ENCODE measurements at regions not wholly inside any gene's neighbourhood (a gene's known extent, or its start where the extent isn't known, plus 50 kb on each side); places are given as distances from the start of the nearest gene placed in this dataset.

- Histone ChIP-seq H3K4me3 (ENCODE audit: low read length) (no peak overlapping the region), H3K27me3 (ENCODE audit: control insufficient read depth, insufficient read depth) (no peaks in the 10 kb centered on the region), H3K27ac (ENCODE audit: low read length) (no peak overlapping the region), H3K4me1 (ENCODE audit: control insufficient read depth, insufficient read depth, low read length) (no peaks in the 10 kb centered on the region), H3K9me3 (ENCODE audit: control insufficient read depth, low read length) (no peaks in the 10 kb centered on the region)
- DNase-seq (no peak), ATAC-seq (no peak)
- 85% methylated on average over 6 of the region's 6 CpGs for WGBS
- intact Hi-C loops (cut with DNase I) = no loop called here
These were observed 504.2 kb upstream of the TENM3 start for GRCh38 chr4:181739031-181739430.

- no peaks in the 10 kb centered on the region for H3K4me1 ChIP-seq (ENCODE audit: control insufficient read depth, insufficient read depth, low read length)
- no peak for ATAC-seq
- intact Hi-C loops (cut with DNase I) = no loop called here
- H3K9me3 ChIP-seq (ENCODE audit: control insufficient read depth, low read length) = no peaks in the 10 kb centered on the region
- DNase-seq = no peak
- no peaks in the 10 kb centered on the region for H3K27me3 ChIP-seq (ENCODE audit: control insufficient read depth, insufficient read depth)
- no peak overlapping the region for H3K4me3 ChIP-seq (ENCODE audit: low read length)
- no peak overlapping the region for H3K27ac ChIP-seq (ENCODE audit: low read length)
- 82% methylated on average over 6 of the region's 6 CpGs for WGBS
These were observed 501.7 kb upstream of the TENM3 start for GRCh38 chr4:181741513-181741912.

- no peak for ATAC-seq
- WGBS = 83% methylated on average over 1 of the region's 1 CpG
- H3K4me3 ChIP-seq (ENCODE audit: low read length) = no peak overlapping the region
- H3K4me1 ChIP-seq (ENCODE audit: control insufficient read depth, insufficient read depth, low read length) = no peaks in the 10 kb centered on the region
- intact Hi-C loops (cut with DNase I) = no loop called here
- H3K27me3 ChIP-seq (ENCODE audit: control insufficient read depth, insufficient read depth) = no peaks in the 10 kb centered on the region
- H3K27ac ChIP-seq (ENCODE audit: low read length) = no peak overlapping the region
- no peaks in the 10 kb centered on the region for H3K9me3 ChIP-seq (ENCODE audit: control insufficient read depth, low read length)
- DNase-seq = no peak
These were observed 497.1 kb upstream of the TENM3 start for GRCh38 chr4:181745933-181746625.

- DNase-seq (no peak), ATAC-seq (no peak)
- no peaks in the 10 kb centered on the region for H3K4me1 ChIP-seq (ENCODE audit: control insufficient read depth, insufficient read depth, low read length)
- intact Hi-C loops (cut with DNase I) = no loop called here
- H3K9me3 ChIP-seq (ENCODE audit: control insufficient read depth, low read length) = no peaks in the 10 kb centered on the region
- no peak overlapping the region for H3K27ac ChIP-seq (ENCODE audit: low read length)
- WGBS = 73% methylated on average over 4 of the region's 4 CpGs
- H3K4me3 ChIP-seq (ENCODE audit: low read length) = no peak overlapping the region
- H3K27me3 ChIP-seq (ENCODE audit: control insufficient read depth, insufficient read depth) = no peaks in the 10 kb centered on the region
These were observed 494.6 kb upstream of the TENM3 start for GRCh38 chr4:181748581-181748980.

GRCh38 chr4:181752516-181752915 lies 490.7 kb upstream of the TENM3 start:
- no peaks in the 10 kb centered on the region for H3K27me3 ChIP-seq (ENCODE audit: control insufficient read depth, insufficient read depth)
- H3K4me1 ChIP-seq (ENCODE audit: control insufficient read depth, insufficient read depth, low read length) = no peaks in the 10 kb centered on the region
- H3K4me3 ChIP-seq (ENCODE audit: low read length) = no peak overlapping the region
- WGBS = 61% methylated on average over 6 of the region's 6 CpGs
- DNase-seq = no peak
- H3K27ac ChIP-seq (ENCODE audit: low read length) = no peak overlapping the region
- ATAC-seq = no peak
- intact Hi-C loops (cut with DNase I) = no loop called here
- no peaks in the 10 kb centered on the region for H3K9me3 ChIP-seq (ENCODE audit: control insufficient read depth, low read length)

- H3K27ac ChIP-seq (ENCODE audit: low read length) = no peak overlapping the region
- H3K9me3 ChIP-seq (ENCODE audit: control insufficient read depth, low read length) = no peaks in the 10 kb centered on the region
- intact Hi-C loops (cut with DNase I) = no loop called here
- H3K4me3 ChIP-seq (ENCODE audit: low read length) = no peak overlapping the region
- H3K4me1 ChIP-seq (ENCODE audit: control insufficient read depth, insufficient read depth, low read length) = no peaks in the 10 kb centered on the region
- 78% methylated on average over 4 of the region's 4 CpGs for WGBS
- no peaks in the 10 kb centered on the region for H3K27me3 ChIP-seq (ENCODE audit: control insufficient read depth, insufficient read depth)
- DNase-seq = no peak
- ATAC-seq = no peak
These were observed 490.0 kb upstream of the TENM3 start for GRCh38 chr4:181753207-181753606.

- Histone ChIP-seq H3K4me3 (ENCODE audit: low read length) (no peak overlapping the region), H3K27ac (ENCODE audit: low read length) (no peak overlapping the region), H3K9me3 (ENCODE audit: control insufficient read depth, low read length) (no peaks in the 10 kb centered on the region), H3K4me1 (ENCODE audit: control insufficient read depth, insufficient read depth, low read length) (no peaks in the 10 kb centered on the region), H3K27me3 (ENCODE audit: control insufficient read depth, insufficient read depth) (no peaks in the 10 kb centered on the region)
- ATAC-seq (no peak), DNase-seq (no peak)
- 50% methylated on average over 5 of the region's 5 CpGs for WGBS
- intact Hi-C loops (cut with DNase I) = no loop called here
These were observed 487.4 kb upstream of the TENM3 start for GRCh38 chr4:181755846-181756245.

- WGBS = 64% methylated on average over 5 of the region's 5 CpGs
- no peak overlapping the region for H3K27ac ChIP-seq (ENCODE audit: low read length)
- no peaks in the 10 kb centered on the region for H3K27me3 ChIP-seq (ENCODE audit: control insufficient read depth, insufficient read depth)
- H3K4me1 ChIP-seq (ENCODE audit: control insufficient read depth, insufficient read depth, low read length) = no peaks in the 10 kb centered on the region
- H3K9me3 ChIP-seq (ENCODE audit: control insufficient read depth, low read length) = no peaks in the 10 kb centered on the region
- ATAC-seq (no peak), DNase-seq (no peak)
- no peak overlapping the region for H3K4me3 ChIP-seq (ENCODE audit: low read length)
- intact Hi-C loops (cut with DNase I) = no loop called here
These were observed 486.6 kb upstream of the TENM3 start for GRCh38 chr4:181756451-181757095.

GRCh38 chr4:181757098-181757497 lies 486.1 kb upstream of the TENM3 start:
- H3K4me1 ChIP-seq (ENCODE audit: control insufficient read depth, insufficient read depth, low read length) = no peaks in the 10 kb centered on the region
- H3K9me3 ChIP-seq (ENCODE audit: control insufficient read depth, low read length) = no peaks in the 10 kb centered on the region
- no peak overlapping the region for H3K4me3 ChIP-seq (ENCODE audit: low read length)
- DNase-seq (no peak), ATAC-seq (no peak)
- no peaks in the 10 kb centered on the region for H3K27me3 ChIP-seq (ENCODE audit: control insufficient read depth, insufficient read depth)
- 77% methylated on average over 3 of the region's 3 CpGs for WGBS
- no peak overlapping the region for H3K27ac ChIP-seq (ENCODE audit: low read length)
- intact Hi-C loops (cut with DNase I) = no loop called here

GRCh38 chr4:181757910-181758660 lies 485.1 kb upstream of the TENM3 start:
- intact Hi-C loops (cut with DNase I) = no loop called here

GRCh38 chr4:181760560-181760959 lies 482.6 kb upstream of the TENM3 start:
- Histone ChIP-seq H3K4me1 (ENCODE audit: control insufficient read depth, insufficient read depth, low read length) (no peaks in the 10 kb centered on the region), H3K27ac (ENCODE audit: low read length) (no peak overlapping the region), H3K9me3 (ENCODE audit: control insufficient read depth, low read length) (no peaks in the 10 kb centered on the region), H3K4me3 (ENCODE audit: low read length) (no peak overlapping the region), H3K27me3 (ENCODE audit: control insufficient read depth, insufficient read depth) (no peaks in the 10 kb centered on the region)
- no peak for DNase-seq
- no peak for ATAC-seq
- intact Hi-C loops (cut with DNase I) = no loop called here

More at GRCh38 chr4:181757910-181758660, 485.1 kb upstream of the TENM3 start:
- Histone ChIP-seq H3K27me3 (ENCODE audit: control insufficient read depth, insufficient read depth) (no peaks in the 10 kb centered on the region), H3K4me1 (ENCODE audit: control insufficient read depth, insufficient read depth, low read length) (no peaks in the 10 kb centered on the region), H3K4me3 (ENCODE audit: low read length) (no peak overlapping the region), H3K27ac (ENCODE audit: low read length) (no peak overlapping the region), H3K9me3 (ENCODE audit: control insufficient read depth, low read length) (no peaks in the 10 kb centered on the region)
- DNase-seq = no peak
- no peak for ATAC-seq
- 62% methylated on average over 8 of the region's 8 CpGs for WGBS
